G401.6 (cell line): ENCODE measurements at regions not wholly inside any gene's neighbourhood (a gene's known extent, or its start where the extent isn't known, plus 50 kb on each side); places are given as distances from the start of the nearest gene placed in this dataset.
A peak's percentile ranks its signal among the peaks of the same experiment; 100 is the strongest.
"Not testable (repeated sequence)": the region's sequence is repeated elsewhere in the genome, so short reads cannot be mapped to it uniquely, and the experiment has no call there.

ENCODE experiments used
- FAIRE-seq: peaks from 2 replicates; lab custom pipeline; 2012; peaks lifted over from hg19 to GRCh38; lab: Jason Lieb, UNC

DNA sequence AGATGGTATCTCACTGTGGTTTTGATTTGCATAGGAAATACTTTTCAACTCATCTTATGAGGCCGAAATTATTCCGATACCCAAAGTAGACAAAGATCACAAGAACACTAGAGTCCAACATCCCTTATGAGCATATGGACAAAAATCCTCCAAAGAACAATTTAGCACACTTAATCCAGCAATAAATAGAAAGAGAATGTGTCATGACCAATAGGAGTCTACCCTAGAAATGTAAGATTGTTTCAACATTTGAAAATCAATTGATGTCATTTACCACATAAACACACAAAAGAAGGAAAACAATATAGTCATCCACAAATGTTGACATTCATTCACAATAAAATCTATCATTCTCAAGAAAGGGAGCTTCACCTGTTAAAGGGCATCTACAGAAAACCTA lies 307.8 kb upstream of the SMIM21 start:
- FAIRE-seq, result no peak

DNA sequence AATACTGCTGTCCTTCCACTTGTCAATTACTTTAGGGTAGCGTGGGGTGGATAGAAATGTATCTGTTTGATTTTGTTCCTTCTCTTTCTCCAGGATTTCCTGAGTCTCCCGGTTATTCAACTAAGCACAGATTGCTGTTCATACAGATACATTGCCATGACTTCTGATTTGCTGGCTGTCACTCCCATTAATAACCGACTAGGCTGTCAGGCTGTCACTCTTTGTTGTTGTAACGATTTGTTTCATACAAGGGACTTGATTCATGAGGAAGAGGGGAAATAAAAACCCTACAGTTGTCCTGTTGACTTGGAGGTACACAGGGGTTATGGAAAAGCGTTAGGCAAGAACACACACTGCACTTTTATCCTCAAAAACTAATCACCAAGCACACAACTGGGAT lies 302.7 kb upstream of the SMIM21 start:
- FAIRE-seq, result no peak

DNA sequence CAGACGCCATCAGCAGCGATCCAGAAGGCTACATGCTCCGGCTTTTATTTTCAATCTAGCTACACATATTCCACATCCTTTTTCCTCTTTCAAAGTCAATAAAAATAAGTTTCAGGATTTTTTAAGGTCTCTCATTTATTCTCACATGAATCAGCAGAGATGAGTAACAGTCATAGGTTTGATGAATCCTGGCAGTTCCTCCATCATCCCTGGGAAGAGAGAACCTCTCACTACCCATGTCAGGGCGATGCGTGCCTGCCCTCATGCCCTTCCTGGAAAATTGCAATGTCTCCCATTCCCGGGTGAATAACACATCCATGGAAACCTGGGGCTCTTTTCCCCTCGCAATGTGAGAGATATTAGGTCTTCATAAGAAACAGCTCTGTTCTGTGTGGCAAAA lies 301.1 kb upstream of the SMIM21 start:
- no peak for FAIRE-seq

DNA sequence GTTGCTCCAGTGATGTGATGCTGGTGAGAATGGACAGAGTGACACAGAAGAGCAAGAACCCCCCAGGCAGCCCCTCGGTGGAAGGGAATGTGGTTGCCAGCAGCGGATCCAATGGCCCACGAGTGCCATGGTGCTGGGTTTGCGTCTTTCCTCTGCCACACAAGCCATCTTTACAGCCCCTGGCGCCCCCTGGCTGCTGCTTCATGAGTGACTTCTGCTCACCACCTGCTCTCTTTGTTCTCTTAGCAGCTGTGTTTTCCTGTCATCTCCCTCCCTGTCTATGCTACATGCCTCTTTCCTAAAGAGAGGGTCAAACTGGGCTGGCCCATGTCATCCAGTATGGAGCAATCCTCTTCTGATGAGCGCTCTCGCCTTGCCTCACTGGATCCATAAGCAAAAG lies 300.0 kb upstream of the SMIM21 start:
- no peak for FAIRE-seq

DNA sequence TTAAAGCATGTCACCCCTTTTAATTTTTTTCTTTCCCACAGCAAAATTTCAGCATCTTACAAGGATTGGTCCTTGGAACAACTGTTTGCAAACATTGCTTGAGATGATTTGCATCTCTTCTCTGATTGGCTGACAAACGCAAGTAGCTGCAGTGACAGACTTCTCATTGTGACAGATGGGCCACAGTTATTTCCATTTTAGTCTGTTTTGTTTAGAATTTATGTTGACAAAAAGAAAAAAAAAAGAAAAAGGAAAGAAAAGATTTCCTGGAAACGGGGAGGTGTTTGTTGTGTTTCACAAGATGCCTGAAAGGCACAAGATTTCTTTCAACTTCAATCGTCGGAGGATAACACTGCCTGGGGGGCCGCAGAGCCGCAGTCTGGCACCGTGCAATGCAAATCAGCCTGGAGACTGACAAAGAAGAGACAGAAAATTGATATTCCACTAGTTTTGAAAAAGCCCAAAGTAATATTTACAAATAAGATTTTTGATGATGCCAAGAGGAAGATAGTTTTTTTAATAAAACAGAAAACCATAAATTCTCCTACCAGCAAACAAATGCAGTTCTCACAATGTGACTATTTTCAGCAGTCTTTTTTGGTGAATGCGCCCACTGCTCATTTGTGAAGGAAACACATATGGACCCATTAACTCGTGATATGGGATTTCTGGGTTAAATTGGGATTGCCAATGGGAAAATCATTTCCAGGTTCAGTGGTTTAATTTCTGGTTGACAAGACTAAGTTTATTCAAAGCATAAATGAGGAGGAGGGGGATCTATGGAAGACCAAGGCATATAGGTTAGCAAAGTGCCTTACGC lies 296.2 kb upstream of the SMIM21 start:
- no peak for FAIRE-seq

GRCh38 chr18:75714766-75715165 lies 287.3 kb upstream of the SMIM21 start:
- no peak for FAIRE-seq

DNA sequence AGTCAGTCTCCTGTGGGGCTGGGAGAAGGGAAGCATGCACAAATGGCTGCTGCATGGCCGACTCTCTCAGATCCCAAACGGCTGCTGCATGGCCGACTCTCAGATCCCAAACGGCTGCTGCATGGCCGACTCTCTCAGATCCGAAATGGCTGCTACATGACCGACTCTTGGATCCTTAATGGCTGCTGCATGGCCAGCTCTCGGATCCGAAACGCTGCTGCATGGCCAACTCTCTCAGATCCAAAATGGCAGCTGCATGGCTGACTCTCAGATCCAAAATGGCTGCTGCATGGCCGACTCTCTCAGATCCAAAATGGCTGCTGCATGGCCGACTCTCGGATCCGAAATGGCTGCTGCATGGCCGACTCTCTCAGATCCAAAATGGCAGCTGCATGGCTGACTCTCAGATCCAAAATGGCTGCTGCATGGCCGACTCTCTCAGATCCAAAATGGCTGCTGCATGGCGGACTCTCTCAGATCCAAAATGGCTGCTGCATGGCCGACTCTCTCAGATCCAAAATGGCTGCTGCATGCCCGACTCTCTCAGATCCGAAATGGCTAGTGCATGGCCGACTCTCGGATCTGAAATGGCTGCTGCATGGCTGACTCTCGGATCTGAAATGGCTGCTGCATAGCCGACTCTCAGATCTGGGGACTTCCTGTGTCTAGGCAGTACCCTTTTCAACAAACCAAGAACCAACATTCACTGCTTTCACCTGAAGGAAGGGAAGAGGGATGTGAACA lies 284.8 kb upstream of the SMIM21 start:
- not testable (repeated sequence) for FAIRE-seq

GRCh38 chr18:75700561-75700960 lies 273.1 kb upstream of the SMIM21 start:
- no peak for FAIRE-seq

GRCh38 chr18:75698861-75699260 lies 271.4 kb upstream of the SMIM21 start:
- no peak for FAIRE-seq

DNA sequence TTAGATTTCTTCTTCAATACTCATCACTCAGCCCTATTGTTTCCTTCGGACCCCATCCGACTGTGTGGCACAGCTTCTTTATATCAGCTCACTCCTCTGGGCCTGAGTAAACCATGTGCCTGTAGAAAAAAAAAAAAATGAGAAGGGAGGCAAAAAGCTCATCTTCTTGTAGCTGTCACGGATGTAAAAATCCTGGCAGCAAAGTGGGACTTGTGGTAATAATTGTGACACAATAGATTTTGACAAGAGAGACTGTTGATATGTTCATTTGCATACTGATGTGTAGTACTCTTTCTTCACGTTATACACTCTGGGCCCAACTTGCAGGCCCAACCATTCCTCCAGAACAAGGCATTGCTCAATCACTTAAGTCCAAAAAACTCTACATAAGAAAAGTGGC lies 270.0 kb upstream of the SMIM21 start:
- FAIRE-seq, result no peak

GRCh38 chr18:75696391-75696790 lies 268.9 kb upstream of the SMIM21 start:
- FAIRE-seq, result no peak

DNA sequence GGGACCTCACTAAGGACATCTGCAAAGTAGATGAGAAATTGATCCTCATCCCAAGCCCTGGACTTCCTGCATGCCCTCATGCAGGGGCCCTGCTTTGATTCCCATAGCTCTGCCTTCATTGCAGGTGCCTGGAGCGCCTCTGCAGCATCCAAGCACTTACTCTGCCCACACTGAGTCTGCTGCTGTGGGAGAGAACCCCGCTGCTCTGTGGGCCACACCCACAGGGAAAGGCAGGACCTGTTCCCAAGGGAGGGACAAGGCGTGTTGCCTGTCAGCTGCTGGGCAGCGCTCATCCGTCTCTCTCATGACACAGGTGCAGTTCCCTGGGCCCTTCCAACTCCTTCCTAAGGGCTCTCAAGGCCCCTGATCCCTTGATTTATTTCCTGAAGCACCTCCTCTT lies 266.8 kb upstream of the SMIM21 start:
- FAIRE-seq, result no peak

GRCh38 chr18:75691483-75691882 lies 264.0 kb upstream of the SMIM21 start:
- FAIRE-seq, result no peak

GRCh38 chr18:75690283-75690682 lies 262.8 kb upstream of the SMIM21 start:
- not testable (repeated sequence) for FAIRE-seq

DNA sequence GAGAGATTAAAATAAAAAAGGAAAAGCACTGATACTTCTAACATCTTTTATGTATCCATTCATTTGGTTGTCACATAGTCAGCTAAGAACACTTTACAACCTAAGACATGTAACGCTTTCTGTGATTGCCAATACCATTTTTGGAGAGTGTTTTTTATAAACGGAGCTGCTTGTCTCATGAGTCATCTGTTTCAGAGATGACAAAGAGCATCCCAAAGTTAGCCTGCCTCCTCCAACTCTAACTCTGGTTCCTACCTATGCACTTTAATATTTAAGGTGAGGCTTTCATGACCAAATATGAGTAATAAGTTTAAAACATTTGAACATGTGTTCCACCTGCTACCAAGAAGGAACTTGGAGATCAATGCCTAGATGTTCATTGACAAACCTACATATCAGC lies 260.1 kb upstream of the SMIM21 start:
- no peak for FAIRE-seq

DNA sequence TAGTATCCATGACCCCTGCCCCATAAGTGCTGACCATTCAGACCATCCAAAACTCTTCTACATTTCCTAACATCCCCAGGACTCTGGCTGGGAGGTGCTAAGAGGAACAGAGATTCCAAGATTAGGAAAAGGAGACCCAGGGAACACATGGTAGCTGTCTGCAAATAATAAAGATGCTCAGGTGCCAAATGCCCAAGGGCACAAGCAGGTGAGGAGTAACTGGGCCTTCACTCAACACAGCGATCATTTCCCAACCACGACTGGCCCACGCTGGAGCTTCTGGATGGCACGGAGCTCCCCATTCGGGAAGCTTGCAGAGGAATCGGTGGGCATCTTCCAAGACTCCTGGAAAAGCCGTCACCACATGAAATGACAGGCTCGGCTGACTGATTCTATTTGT lies 255.9 kb upstream of the SMIM21 start:
- FAIRE-seq, result no peak

- no peak for FAIRE-seq
Observed at GRCh38 chr18:75681538-75682115, 254.1 kb upstream of the SMIM21 start.

DNA sequence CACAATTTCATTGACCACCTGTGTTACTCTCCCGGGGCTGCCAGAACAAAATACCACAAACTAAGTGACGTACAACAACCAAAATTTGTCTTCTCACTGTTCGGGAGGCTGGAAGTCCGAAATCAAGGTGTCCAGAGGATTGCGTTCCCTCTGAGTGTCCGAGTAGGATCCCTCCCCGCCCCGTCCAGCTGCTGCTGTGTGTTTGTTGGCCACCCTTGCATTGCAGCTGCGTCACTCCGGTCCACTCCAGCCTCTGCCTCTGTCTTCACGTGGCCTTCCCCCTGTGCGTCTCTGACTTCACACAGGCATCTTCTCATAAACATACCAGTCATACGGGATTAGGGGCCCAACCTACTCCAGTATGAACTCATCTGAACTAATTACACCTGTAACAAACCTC lies 251.8 kb upstream of the SMIM21 start:
- FAIRE-seq, result no peak

- FAIRE-seq, result no peak
Observed at GRCh38 chr18:75678627-75679026, 251.1 kb upstream of the SMIM21 start.

DNA sequence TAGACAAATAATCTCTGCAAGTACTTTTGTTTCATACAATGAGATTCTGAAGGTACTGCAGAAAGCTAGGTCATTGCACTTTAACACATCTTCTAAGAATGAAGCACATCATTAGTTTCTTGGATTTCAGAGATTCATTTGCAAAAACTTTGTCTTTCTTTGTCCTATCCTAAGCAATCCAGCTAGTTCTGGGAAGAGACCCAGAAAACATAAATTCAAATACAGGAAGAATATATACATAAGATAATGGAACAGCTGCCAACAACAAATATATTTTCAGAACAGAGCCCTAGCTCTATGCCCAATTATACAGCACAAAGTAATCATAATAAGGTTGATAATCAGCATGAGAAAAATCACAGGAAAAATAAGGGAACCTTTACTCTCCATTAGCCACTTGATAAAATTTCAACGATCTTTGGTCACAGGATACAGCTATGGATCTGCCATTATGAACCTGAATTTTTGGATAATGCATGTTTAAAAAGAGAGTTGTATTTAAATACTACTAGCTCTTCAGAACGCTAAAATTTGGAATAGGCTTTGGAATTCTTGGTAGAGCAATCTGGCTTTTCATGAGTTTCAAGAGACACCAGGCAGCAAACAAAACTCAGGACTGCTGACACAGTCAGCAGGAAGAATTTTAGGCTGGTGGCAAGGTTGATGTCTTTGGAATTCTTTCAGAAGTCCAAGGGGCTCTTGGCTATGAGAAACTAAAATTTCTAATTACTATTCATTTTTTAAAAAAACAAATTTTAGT lies 250.4 kb upstream of the SMIM21 start:
- no peak for FAIRE-seq

GRCh38 chr18:75660932-75661331 lies 233.4 kb upstream of the SMIM21 start:
- peak; percentile 15 for FAIRE-seq

GRCh38 chr18:75659535-75660023 lies 232.1 kb upstream of the SMIM21 start:
- FAIRE-seq, result no peak

DNA sequence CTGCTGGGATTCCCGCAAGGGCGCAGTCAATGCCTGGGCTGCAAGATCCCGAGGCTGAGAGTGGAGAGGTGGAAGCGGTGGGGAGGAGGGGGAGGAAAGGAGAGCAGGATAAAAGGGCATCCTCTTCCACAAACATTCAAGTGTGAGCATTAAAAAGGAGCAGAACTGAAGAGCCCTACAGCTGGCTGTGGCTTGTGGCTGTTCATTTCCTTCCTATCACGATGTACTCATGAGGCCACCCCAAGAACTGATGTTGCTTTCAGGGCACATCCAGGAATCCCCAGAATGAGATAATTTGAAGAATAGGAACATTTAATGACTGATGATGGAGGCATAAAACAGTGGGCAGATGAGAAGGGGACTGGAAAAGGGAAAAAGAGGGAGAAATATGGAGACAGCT lies 230.8 kb upstream of the SMIM21 start:
- no peak for FAIRE-seq
